A549 (cell line): ENCODE measurements at regions not wholly inside any gene's neighbourhood (a gene's known extent, or its start where the extent isn't known, plus 50 kb on each side); places are given as distances from the start of the nearest gene placed in this dataset.

Source experiments
- ATAC-seq, 2 experiments: fragments of 200-7000 bp in 1 of 2; fragments of >200 bp in 1 of 2; cut with Nextera tagmentation in 1 of 2; cut with Tn5 transposase in 1 of 2; 3 replicates each; pipeline versions ENCODE4 v1.8.0 to v1.9.1; 2018 to 2020; ENCODE audit warnings: mild to moderate bottlenecking in 1 of 2, moderate library complexity in 1 of 2
- CTCF ChIA-PET: fragments of 300-600 bp; sonication (Branson Sonifier 250); formaldehyde crosslinking; extraction: SDS; loops from one replicate; lab custom pipeline; 2021; ENCODE audit warnings: antibody characterized with exemption, inconsistent platforms; lab: Yijun Ruan, JAX
- POLR2A ChIA-PET: fragments of 350-600 bp; formaldehyde crosslinking; extraction: SDS; loops from one replicate; lab custom pipeline; 2021; ENCODE audit warnings: antibody characterized with exemption, inconsistent platforms; lab: Yijun Ruan, JAX
- DNase-seq, 2 experiments: peaks; one replicate each; pipeline versions ENCODE4 v3.0.0 to v3.0.0-alpha.2; 2011 to 2016; ENCODE audit warnings: low read depth in 1 of 2, low spot score in 1 of 2
- FAIRE-seq: peaks from 2 replicates; lab custom pipeline; 2011; peaks lifted over from hg19 to GRCh38; lab: Jason Lieb, UNC
- H3K27ac ChIP-seq, 2 experiments: fragments of >200 bp; sonication (Bioruptor Twin); formaldehyde crosslinking; 3 replicates each; pipeline ENCODE4 v1.5.1; 2016 to 2017
- H3K4me1 ChIP-seq: fragments of >200 bp; sonication (Bioruptor Twin); formaldehyde crosslinking; 3 replicates; pipeline ENCODE4 v1.6.1; 2016
- H3K4me2 ChIP-seq: fragments of >200 bp; sonication (Bioruptor Twin); formaldehyde crosslinking; 3 replicates; pipeline ENCODE4 v1.6.1; 2016
- H3K4me3 ChIP-seq: fragments of >200 bp; sonication (Bioruptor Twin); formaldehyde crosslinking; 3 replicates; pipeline ENCODE4 v1.5.1; 2016
- H3K9me3 ChIP-seq: fragments of >200 bp; sonication (Bioruptor Twin); formaldehyde crosslinking; 3 replicates; pipeline ENCODE4 v1.6.1; 2016
- BHLHE40 ChIP-seq: IDR thresholded peaks from 2 replicates; pipeline ENCODE4 v1.6.1; 2012; ENCODE audit warnings: low read depth, low read length, inconsistent platforms
- CBX8 ChIP-seq: fragments of 200-600 bp; sonication (generic); IDR thresholded peaks from 2 replicates; pipeline ENCODE4 v1.6.1; 2016
- CHD2 ChIP-seq: fragments of 150-350 bp; IDR thresholded peaks from 2 replicates; pipeline ENCODE4 v1.6.1; 2014; ENCODE audit warnings: low read length; ENCODE audit not compliant: partially characterized antibody
- EHF ChIP-seq: fragments of 250-450 bp; sonication (Bioruptor Pico); IDR thresholded peaks from 2 replicates; pipeline ENCODE4 v1.5.0; 2020; ENCODE audit warnings: mild to moderate bottlenecking
- EHMT2 ChIP-seq: fragments of 200-600 bp; sonication (generic); IDR thresholded peaks from 2 replicates; pipeline ENCODE4 v1.6.1; 2016; ENCODE audit warnings: antibody characterized with exemption, low read depth, mild to moderate bottlenecking, moderate library complexity
- FOSB ChIP-seq: fragments of 250-450 bp; sonication (Bioruptor Pico); IDR thresholded peaks from 2 replicates; pipeline ENCODE4 v1.5.0; 2020; ENCODE audit warnings: mild to moderate bottlenecking, moderate library complexity
- FOSL2 ChIP-seq, 2 experiments: fragments of 450-650 bp in 1 of 2; fragments of >200 bp in 1 of 2; sonication (Bioruptor Twin) in 1 of 2; formaldehyde crosslinking; IDR thresholded peaks; 2 replicates each; pipeline versions ENCODE4 v1.5.0 to v1.6.1; 2016 to 2020; ENCODE audit warnings: mild to moderate bottlenecking in 1 of 2, moderate library complexity in 1 of 2
- GATA3 ChIP-seq: IDR thresholded peaks from 2 replicates; pipeline ENCODE4 v1.6.1; 2012; ENCODE audit warnings: borderline replicate concordance
- HDAC2 ChIP-seq: fragments of 200-600 bp; sonication (generic); IDR thresholded peaks from 2 replicates; pipeline ENCODE4 v1.6.1; 2016
- HEYL ChIP-seq: fragments of 250-450 bp; sonication (Bioruptor Pico); IDR thresholded peaks from 2 replicates; pipeline ENCODE4 v1.8.0; 2021; ENCODE audit warnings: mild to moderate bottlenecking, moderate library complexity
- HOXB13 ChIP-seq: fragments of 250-450 bp; sonication (Bioruptor Pico); IDR thresholded peaks from 2 replicates; pipeline ENCODE4 v1.5.0; 2020; ENCODE audit warnings: low read depth, mild to moderate bottlenecking, moderate library complexity
- KDM1A ChIP-seq: fragments of 200-600 bp; sonication (generic); IDR thresholded peaks from 2 replicates; pipeline ENCODE4 v1.6.1; 2016; ENCODE audit warnings: low read depth, mild to moderate bottlenecking
- KDM5A ChIP-seq: fragments of 200-600 bp; sonication (generic); IDR thresholded peaks from 2 replicates; pipeline ENCODE4 v1.6.1; 2016; ENCODE audit warnings: antibody characterized with exemption, mild to moderate bottlenecking
- MAFK ChIP-seq: fragments of 450-650 bp; IDR thresholded peaks from 2 replicates; pipeline ENCODE4 v1.6.1; 2014; ENCODE audit not compliant: partially characterized antibody
- PHF8 ChIP-seq: fragments of 200-600 bp; sonication (generic); IDR thresholded peaks from 2 replicates; pipeline ENCODE4 v1.6.1; 2016; ENCODE audit warnings: low read depth, mild to moderate bottlenecking, antibody characterized with exemption, moderate library complexity, borderline replicate concordance
- POLR2AphosphoS2 ChIP-seq: conservative IDR thresholded peaks from 2 replicates; pipeline ENCODE4 v1.6.1; 2012; ENCODE audit warnings: low read length, improper control_type of control experiment, inconsistent platforms
- RFX5 ChIP-seq: fragments of 450-650 bp; IDR thresholded peaks from 2 replicates; pipeline ENCODE4 v1.7.1; 2014; ENCODE audit warnings: antibody characterized with exemption, mild to moderate bottlenecking, moderate library complexity
- TFCP2L1 ChIP-seq: fragments of 250-450 bp; sonication (Bioruptor Pico); IDR thresholded peaks from 2 replicates; pipeline ENCODE4 v1.5.0; 2021; ENCODE audit warnings: mild to moderate bottlenecking
- ZSCAN20 ChIP-seq: fragments of 250-450 bp; sonication (Bioruptor Pico); IDR thresholded peaks from 2 replicates; pipeline ENCODE4 v1.8.0; 2022; ENCODE audit warnings: mild to moderate bottlenecking, moderate library complexity
- WGBS: methylation state at CpG from one replicate; pipeline ENCODE4 v1.1.6; 2017; ENCODE audit errors: missing lambda C conversion rate; 5-methylcytosine and 5-hydroxymethylcytosine counted together
- TF ChIP-seq, protein P1 (sequence below): fragments of >200 bp; sonication (Bioruptor Twin); formaldehyde crosslinking; IDR thresholded peaks from 3 replicates; pipeline ENCODE4 v1.5.1; 2016
- TF ChIP-seq, protein P2 (sequence below): fragments of >200 bp; sonication (Bioruptor Twin); formaldehyde crosslinking; IDR thresholded peaks from 2 replicates; pipeline ENCODE4 v1.6.1; 2016
- TF ChIP-seq, protein P3 (sequence below): IDR thresholded peaks from 2 replicates; pipeline ENCODE4 v1.6.1; 2012
- TF ChIP-seq, protein P4 (sequence below): fragments of 250-450 bp; sonication (Bioruptor Pico); IDR thresholded peaks from 2 replicates; pipeline ENCODE4 v1.5.0; 2020; ENCODE audit warnings: low read depth, mild to moderate bottlenecking, moderate library complexity
- TF ChIP-seq, protein P5 (sequence below): fragments of 200-600 bp; sonication (generic); IDR thresholded peaks from 2 replicates; pipeline ENCODE4 v1.6.1; 2016; ENCODE audit warnings: antibody characterized with exemption, mild to moderate bottlenecking, moderate library complexity

DNA sequence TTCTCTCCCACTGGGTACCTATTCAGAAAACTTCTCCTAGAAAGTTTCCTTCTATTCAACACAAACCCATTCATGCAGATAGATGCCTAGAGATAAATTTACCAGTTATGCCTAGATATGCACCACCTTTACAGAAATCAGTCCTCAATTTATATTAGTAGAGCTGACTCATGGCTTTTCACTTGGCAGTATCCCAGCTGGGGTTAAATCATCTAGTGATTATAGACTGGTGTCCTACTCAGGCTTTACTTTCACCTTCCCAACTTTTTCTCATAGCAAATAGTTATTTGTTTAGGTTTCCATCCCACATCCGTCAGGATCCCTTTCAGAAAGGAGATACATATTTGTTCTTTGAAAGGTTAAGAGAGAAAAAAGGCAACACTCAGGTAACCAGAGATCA is 124.5 kb downstream of the AQP4 start:
- POLR2A ChIA-PET: no interaction called here
- CTCF ChIA-PET: no interaction called here

DNA sequence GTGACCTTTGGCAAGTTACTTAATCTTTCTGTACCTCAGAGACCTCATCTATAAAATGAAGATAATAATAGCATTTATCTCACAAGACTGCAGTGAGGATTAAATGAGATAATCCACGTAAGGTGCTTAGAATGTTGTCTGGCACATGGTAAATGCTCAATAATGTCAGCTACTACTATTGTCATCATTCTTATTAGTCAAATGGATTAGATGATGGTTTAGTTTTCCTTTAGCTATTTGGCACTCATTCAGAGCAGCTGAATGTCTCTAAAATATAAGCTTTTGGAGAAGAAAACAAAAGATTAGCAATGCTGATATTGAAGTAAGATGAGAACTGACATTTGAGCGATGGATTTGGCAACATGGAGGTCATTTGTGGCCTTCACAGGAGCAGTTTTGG is 125.1 kb downstream of the AQP4 start:
- no peak overlapping the region for H3K4me2 ChIP-seq
- ChIA-PET CTCF (no interaction called here), POLR2A (no interaction called here)
- H3K4me1 ChIP-seq: peaks cover 6% of the 10 kb centered on the region
- WGBS: 87% methylated on average over 2 of the region's 2 CpGs
- ATAC-seq: no peak
- FAIRE-seq: no peak
- TF ChIP-seq KDM5A (no peak), CBX8 (no peak), CHD2 (no peak), EHF (no peak), EHMT2 (no peak), ZSCAN20 (CRISPR knock-in tag) (no peak), HDAC2 (no peak), FOSB (CRISPR knock-in tag) (no peak), MAFK (no peak), PHF8 (no peak), BHLHE40 (no peak), HEYL (CRISPR knock-in tag) (no peak), FOSL2 (IDR thresholded peaks at IDR 0.05) (no peak), FOSL2 (CRISPR knock-in tag; IDR thresholded peaks at IDR 0.05) (no peak), GATA3 (no peak), KDM1A (no peak)
- TF ChIP-seq, protein P1, sequence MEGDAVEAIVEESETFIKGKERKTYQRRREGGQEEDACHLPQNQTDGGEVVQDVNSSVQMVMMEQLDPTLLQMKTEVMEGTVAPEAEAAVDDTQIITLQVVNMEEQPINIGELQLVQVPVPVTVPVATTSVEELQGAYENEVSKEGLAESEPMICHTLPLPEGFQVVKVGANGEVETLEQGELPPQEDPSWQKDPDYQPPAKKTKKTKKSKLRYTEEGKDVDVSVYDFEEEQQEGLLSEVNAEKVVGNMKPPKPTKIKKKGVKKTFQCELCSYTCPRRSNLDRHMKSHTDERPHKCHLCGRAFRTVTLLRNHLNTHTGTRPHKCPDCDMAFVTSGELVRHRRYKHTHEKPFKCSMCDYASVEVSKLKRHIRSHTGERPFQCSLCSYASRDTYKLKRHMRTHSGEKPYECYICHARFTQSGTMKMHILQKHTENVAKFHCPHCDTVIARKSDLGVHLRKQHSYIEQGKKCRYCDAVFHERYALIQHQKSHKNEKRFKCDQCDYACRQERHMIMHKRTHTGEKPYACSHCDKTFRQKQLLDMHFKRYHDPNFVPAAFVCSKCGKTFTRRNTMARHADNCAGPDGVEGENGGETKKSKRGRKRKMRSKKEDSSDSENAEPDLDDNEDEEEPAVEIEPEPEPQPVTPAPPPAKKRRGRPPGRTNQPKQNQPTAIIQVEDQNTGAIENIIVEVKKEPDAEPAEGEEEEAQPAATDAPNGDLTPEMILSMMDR: no peak
- TF ChIP-seq, protein P2, sequence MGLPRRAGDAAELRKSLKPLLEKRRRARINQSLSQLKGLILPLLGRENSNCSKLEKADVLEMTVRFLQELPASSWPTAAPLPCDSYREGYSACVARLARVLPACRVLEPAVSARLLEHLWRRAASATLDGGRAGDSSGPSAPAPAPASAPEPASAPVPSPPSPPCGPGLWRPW: no peak
- TF ChIP-seq, protein P3, sequence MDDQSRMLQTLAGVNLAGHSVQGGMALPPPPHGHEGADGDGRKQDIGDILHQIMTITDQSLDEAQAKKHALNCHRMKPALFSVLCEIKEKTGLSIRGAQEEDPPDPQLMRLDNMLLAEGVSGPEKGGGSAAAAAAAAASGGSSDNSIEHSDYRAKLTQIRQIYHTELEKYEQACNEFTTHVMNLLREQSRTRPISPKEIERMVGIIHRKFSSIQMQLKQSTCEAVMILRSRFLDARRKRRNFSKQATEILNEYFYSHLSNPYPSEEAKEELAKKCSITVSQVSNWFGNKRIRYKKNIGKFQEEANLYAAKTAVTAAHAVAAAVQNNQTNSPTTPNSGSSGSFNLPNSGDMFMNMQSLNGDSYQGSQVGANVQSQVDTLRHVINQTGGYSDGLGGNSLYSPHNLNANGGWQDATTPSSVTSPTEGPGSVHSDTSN: no peak
- DNase-seq: no peak
- no peak overlapping the region for H3K4me3 ChIP-seq
- H3K9me3 ChIP-seq: no peaks in the 10 kb centered on the region
- no peak overlapping the region for H3K27ac ChIP-seq

More for the DNA sequence above, 124.5 kb downstream of the AQP4 start:
- Histone ChIP-seq H3K9me3 (no peaks in the 10 kb centered on the region), H3K27ac (peak overlapping the region in 1 of 2 experiments; percentile 41; a peak in 1 of 6 replicates), H3K4me1 (peaks cover 13% of the 10 kb centered on the region), H3K4me2 (no peak overlapping the region), H3K4me3 (no peak overlapping the region)
- ATAC-seq: no peak
- FAIRE-seq: no peak
- no peak for DNase-seq
- 57% methylated on average over 1 of the region's 1 CpG for WGBS
- TF ChIP-seq MAFK: peak; percentile 30
- TF ChIP-seq, protein P4, sequence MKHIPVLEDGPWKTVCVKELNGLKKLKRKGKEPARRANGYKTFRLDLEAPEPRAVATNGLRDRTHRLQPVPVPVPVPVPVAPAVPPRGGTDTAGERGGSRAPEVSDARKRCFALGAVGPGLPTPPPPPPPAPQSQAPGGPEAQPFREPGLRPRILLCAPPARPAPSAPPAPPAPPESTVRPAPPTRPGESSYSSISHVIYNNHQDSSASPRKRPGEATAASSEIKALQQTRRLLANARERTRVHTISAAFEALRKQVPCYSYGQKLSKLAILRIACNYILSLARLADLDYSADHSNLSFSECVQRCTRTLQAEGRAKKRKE: no peak

DNA sequence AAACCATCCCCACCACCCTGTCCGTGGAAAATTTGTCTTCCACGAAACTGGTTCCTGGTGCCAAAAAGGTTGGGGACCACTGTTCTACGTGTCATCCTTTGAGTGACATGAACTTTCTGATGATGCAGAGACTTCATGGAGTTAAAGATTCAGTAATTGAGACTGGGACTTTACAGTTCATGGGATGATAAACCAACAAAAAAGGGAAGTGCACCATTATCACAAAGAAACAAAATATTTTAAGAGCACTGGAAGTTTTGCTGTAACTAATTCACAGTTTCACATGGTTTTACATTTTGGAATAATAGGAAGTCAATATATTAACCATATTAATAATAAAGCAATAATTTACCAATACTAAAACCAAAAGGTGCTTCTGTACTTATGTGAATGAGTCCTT is 126.8 kb downstream of the AQP4 start:
- no peak for ATAC-seq

More for the DNA sequence above, 126.8 kb downstream of the AQP4 start:
- TF ChIP-seq HOXB13 (no peak), KDM1A (no peak), POLR2AphosphoS2 (no peak), RFX5 (no peak), TFCP2L1 (CRISPR knock-in tag) (no peak), FOSB (CRISPR knock-in tag) (no peak)
- TF ChIP-seq, protein P5, sequence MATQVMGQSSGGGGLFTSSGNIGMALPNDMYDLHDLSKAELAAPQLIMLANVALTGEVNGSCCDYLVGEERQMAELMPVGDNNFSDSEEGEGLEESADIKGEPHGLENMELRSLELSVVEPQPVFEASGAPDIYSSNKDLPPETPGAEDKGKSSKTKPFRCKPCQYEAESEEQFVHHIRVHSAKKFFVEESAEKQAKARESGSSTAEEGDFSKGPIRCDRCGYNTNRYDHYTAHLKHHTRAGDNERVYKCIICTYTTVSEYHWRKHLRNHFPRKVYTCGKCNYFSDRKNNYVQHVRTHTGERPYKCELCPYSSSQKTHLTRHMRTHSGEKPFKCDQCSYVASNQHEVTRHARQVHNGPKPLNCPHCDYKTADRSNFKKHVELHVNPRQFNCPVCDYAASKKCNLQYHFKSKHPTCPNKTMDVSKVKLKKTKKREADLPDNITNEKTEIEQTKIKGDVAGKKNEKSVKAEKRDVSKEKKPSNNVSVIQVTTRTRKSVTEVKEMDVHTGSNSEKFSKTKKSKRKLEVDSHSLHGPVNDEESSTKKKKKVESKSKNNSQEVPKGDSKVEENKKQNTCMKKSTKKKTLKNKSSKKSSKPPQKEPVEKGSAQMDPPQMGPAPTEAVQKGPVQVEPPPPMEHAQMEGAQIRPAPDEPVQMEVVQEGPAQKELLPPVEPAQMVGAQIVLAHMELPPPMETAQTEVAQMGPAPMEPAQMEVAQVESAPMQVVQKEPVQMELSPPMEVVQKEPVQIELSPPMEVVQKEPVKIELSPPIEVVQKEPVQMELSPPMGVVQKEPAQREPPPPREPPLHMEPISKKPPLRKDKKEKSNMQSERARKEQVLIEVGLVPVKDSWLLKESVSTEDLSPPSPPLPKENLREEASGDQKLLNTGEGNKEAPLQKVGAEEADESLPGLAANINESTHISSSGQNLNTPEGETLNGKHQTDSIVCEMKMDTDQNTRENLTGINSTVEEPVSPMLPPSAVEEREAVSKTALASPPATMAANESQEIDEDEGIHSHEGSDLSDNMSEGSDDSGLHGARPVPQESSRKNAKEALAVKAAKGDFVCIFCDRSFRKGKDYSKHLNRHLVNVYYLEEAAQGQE: no peak
- TF ChIP-seq, protein P1: no peak
- TF ChIP-seq, all 56 proteins: peak for 0
- H3K4me3 ChIP-seq: no peak overlapping the region
- no peaks in the 10 kb centered on the region for H3K9me3 ChIP-seq
- no peak for FAIRE-seq
- POLR2A ChIA-PET: no interaction called here
- H3K4me1 ChIP-seq: no peaks in the 10 kb centered on the region
- no peak overlapping the region for H3K4me2 ChIP-seq
- no peak for DNase-seq
- WGBS: 62% methylated on average over 3 of the region's 3 CpGs
- CTCF ChIA-PET: no interaction called here
- no peak overlapping the region for H3K27ac ChIP-seq
